Loucy (cell line): ENCODE measurements at regions not wholly inside any gene's neighbourhood (a gene's known extent, or its start where the extent isn't known, plus 50 kb on each side); places are given as distances from the start of the nearest gene placed in this dataset.

Experiments
- H2AFZ ChIP-seq: fragments of 200-600 bp; sonication (generic); 2 replicates; pipeline ENCODE4 v1.6.0; 2016; ENCODE audit warnings: antibody characterized with exemption, mild to moderate bottlenecking, low read length, moderate library complexity
- H3F3A ChIP-seq: fragments of 200-600 bp; 2 replicates; pipeline ENCODE4 v1.6.0; 2016; ENCODE audit warnings: antibody characterized with exemption, low read depth, mild to moderate bottlenecking
- H3K27me3 ChIP-seq: fragments of 200-600 bp; sonication (generic); 2 replicates; pipeline ENCODE4 v1.6.1; 2014; ENCODE audit warnings: low read length, mild to moderate bottlenecking; ENCODE audit not compliant: insufficient read depth, poor library complexity, severe bottlenecking
- H3K36me3 ChIP-seq: fragments of 200-600 bp; sonication (generic); 2 replicates; pipeline ENCODE4 v1.6.1; 2016; ENCODE audit warnings: low read length; ENCODE audit not compliant: insufficient read depth
- H3K4me1 ChIP-seq: fragments of 200-600 bp; sonication (generic); 2 replicates; pipeline ENCODE4 v1.5.1; 2014; ENCODE audit warnings: low read length, mild to moderate bottlenecking; ENCODE audit not compliant: insufficient read depth, poor library complexity, severe bottlenecking
- H3K4me2 ChIP-seq: fragments of 200-600 bp; sonication (generic); 2 replicates; pipeline ENCODE4 v1.6.0; 2014; ENCODE audit warnings: antibody characterized with exemption, low read length, low read depth, mild to moderate bottlenecking; ENCODE audit not compliant: poor library complexity, severe bottlenecking
- H3K4me3 ChIP-seq: fragments of 200-600 bp; sonication (generic); 2 replicates; pipeline ENCODE4 v1.5.1; 2014; ENCODE audit warnings: low read length, mild to moderate bottlenecking, mixed read lengths; ENCODE audit not compliant: poor library complexity, severe bottlenecking
- H3K79me2 ChIP-seq: fragments of 200-600 bp; sonication (generic); 2 replicates; pipeline ENCODE4 v1.6.1; 2014; ENCODE audit warnings: low read length; ENCODE audit not compliant: insufficient read depth
- H3K9ac ChIP-seq: fragments of 200-600 bp; sonication (generic); 2 replicates; pipeline ENCODE4 v1.6.0; 2014; ENCODE audit warnings: mild to moderate bottlenecking, low read depth, low read length, moderate library complexity; ENCODE audit not compliant: poor library complexity, severe bottlenecking
- H3K9me2 ChIP-seq: fragments of 200-600 bp; sonication (generic); replicated peaks from 2 replicates; pipeline ENCODE4 v1.6.1; 2016; ENCODE audit warnings: low read depth, low read length, mixed read lengths
- H3K9me3 ChIP-seq: fragments of 200-600 bp; sonication (generic); 2 replicates; pipeline ENCODE4 v1.6.1; 2014; ENCODE audit warnings: mild to moderate bottlenecking, antibody characterized with exemption, low read length, low read depth; ENCODE audit not compliant: insufficient read depth
- H4K20me1 ChIP-seq: fragments of 200-600 bp; sonication (generic); 2 replicates; pipeline ENCODE4 v1.6.0; 2014; ENCODE audit warnings: antibody characterized with exemption, low read length, mild to moderate bottlenecking; ENCODE audit not compliant: insufficient read depth, poor library complexity, severe bottlenecking
- CTCF ChIP-seq: fragments of 200-600 bp; sonication (generic); conservative IDR thresholded peaks from 2 replicates; pipeline ENCODE4 v1.5.1; 2014; ENCODE audit warnings: mild to moderate bottlenecking, antibody characterized with exemption, low read length
- EZH2phosphoT487 ChIP-seq: fragments of 200-600 bp; IDR thresholded peaks from 2 replicates; pipeline ENCODE4 v1.6.1; 2018; ENCODE audit warnings: antibody characterized with exemption, mild to moderate bottlenecking, moderate library complexity, borderline replicate concordance

DNA sequence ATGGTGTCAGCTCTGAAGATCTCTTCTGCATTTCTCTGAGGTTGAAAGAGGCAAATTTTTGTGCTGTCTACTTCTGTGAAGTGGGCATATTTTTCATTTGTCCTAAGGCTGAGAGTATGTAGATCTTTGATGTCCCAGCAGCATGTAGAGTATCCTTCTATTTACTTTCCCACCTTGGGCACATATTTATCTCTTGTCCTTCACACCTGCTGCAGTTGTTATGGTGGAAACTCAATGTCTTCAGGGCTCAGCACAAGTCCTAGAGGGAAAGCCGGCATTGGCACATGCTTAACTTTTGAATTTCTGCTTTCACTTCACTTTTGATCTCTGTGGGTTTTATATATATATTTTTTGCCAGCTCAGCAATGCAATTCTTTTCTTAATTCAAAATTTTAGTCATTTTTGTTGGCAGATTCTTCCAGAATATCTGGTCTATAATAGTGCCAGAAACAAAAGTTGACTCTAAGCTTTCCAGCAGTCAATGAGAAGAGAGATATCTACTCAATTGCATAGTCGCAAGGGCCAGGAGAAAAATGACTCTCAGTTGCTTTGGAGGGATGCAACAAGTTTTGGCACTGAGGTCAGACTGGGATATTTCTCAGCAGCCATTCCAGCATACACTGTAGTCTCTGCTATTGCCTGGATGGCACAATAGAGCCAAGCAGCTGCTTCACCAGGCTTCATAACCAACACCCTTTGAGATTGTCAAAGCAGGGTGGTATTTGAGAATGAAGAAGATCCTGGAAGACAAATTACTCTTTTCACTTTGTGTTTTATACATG is 127.8 kb upstream of the FAT1 start:
- no peak overlapping the region for H2AFZ ChIP-seq
- no peak overlapping the region for H3K9ac ChIP-seq
- H4K20me1 ChIP-seq = no peaks in the 10 kb centered on the region
- H3K4me2 ChIP-seq = no peak overlapping the region
- H3K4me3 ChIP-seq = no peak overlapping the region
- no peaks in the 10 kb centered on the region for H3K4me1 ChIP-seq
- H3K9me2 ChIP-seq = no peaks in the 10 kb centered on the region
- no peaks in the 10 kb centered on the region for H3K36me3 ChIP-seq
- H3K9me3 ChIP-seq = peaks cover 10% of the 10 kb centered on the region; the same call in 1 of the 2 replicates
- H3F3A ChIP-seq = no peaks in the 10 kb centered on the region
- H3K27me3 ChIP-seq = no peaks in the 10 kb centered on the region
- TF ChIP-seq CTCF (no peak), EZH2phosphoT487 (no peak)
- no peaks in the 10 kb centered on the region for H3K79me2 ChIP-seq

- Histone ChIP-seq H2AFZ (no peak overlapping the region), H3K36me3 (no peaks in the 10 kb centered on the region), H3K4me1 (no peaks in the 10 kb centered on the region), H3K9me3 (peaks cover 10% of the 10 kb centered on the region; the same call in 1 of the 2 replicates), H3F3A (no peaks in the 10 kb centered on the region), H3K4me2 (no peak overlapping the region), H3K9ac (no peak overlapping the region), H4K20me1 (no peaks in the 10 kb centered on the region), H3K79me2 (no peaks in the 10 kb centered on the region), H3K4me3 (no peak overlapping the region), H3K9me2 (no peaks in the 10 kb centered on the region), H3K27me3 (no peaks in the 10 kb centered on the region)
- TF ChIP-seq CTCF = no peak
- TF ChIP-seq EZH2phosphoT487 = no peak
Observed at GRCh38 chr4:186852073-186852420, 128.4 kb upstream of the FAT1 start.

DNA sequence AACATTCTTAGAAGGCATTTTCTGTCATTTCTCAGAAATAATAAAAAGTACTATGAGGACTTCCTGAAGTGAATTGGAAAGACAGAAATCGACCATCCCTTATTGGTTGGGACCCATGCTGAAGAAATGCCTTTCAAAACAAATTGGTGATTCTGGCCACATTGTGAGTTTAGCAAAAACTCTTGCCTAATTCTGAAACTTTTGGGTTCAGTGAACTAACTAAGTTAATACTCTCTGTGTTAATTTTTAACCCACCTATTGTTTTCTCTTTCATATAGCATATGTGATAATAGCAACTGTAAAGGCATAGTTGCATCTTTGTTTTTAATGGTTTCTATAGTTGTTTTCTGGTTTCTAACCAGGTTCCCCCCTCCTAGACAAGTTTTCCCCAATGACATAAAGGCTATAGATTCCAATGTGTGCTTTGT is 129.3 kb upstream of the FAT1 start:
- H3K36me3 ChIP-seq = no peaks in the 10 kb centered on the region
- H4K20me1 ChIP-seq = no peaks in the 10 kb centered on the region
- H3K79me2 ChIP-seq = no peaks in the 10 kb centered on the region
- H3K9me3 ChIP-seq = peaks cover 10% of the 10 kb centered on the region; the same call in 1 of the 2 replicates
- H3K4me2 ChIP-seq = no peak overlapping the region
- no peaks in the 10 kb centered on the region for H3F3A ChIP-seq
- no peaks in the 10 kb centered on the region for H3K4me1 ChIP-seq
- no peak for TF ChIP-seq EZH2phosphoT487
- no peak for TF ChIP-seq CTCF
- H3K4me3 ChIP-seq = no peak overlapping the region
- H3K9me2 ChIP-seq = no peaks in the 10 kb centered on the region
- H2AFZ ChIP-seq = no peak overlapping the region; the same call in 1 of the 2 replicates
- no peaks in the 10 kb centered on the region for H3K27me3 ChIP-seq
- H3K9ac ChIP-seq = no peak overlapping the region
